H9 (cell line): ENCODE measurements at regions not wholly inside any gene's neighbourhood (a gene's known extent, or its start where the extent isn't known, plus 50 kb on each side); places are given as distances from the start of the nearest gene placed in this dataset.

Source experiments
- DNase-seq: peaks from one replicate; pipeline ENCODE4 v3.0.0-alpha.2; 2017
- H2AFZ ChIP-seq: one replicate; pipeline ENCODE4 v1.6.1; 2013; ENCODE audit warnings: mild to moderate bottlenecking, low read length, control low read depth, moderate library complexity
- H2AK5ac ChIP-seq: 2 replicates; pipeline ENCODE4 v1.6.1; 2013; ENCODE audit warnings: low read length, control low read depth, mixed read lengths; ENCODE audit not compliant: insufficient read length
- H2BK120ac ChIP-seq: one replicate; pipeline ENCODE4 v1.6.1; 2013; ENCODE audit warnings: low read depth, mild to moderate bottlenecking, low read length, control low read depth, inconsistent platforms; ENCODE audit not compliant: poor library complexity, severe bottlenecking
- H2BK12ac ChIP-seq: 2 replicates; pipeline ENCODE4 v1.6.1; 2013; ENCODE audit warnings: low read length, control low read depth, mixed read lengths, low read depth; ENCODE audit not compliant: insufficient read length
- H2BK15ac ChIP-seq: 2 replicates; pipeline ENCODE4 v1.6.1; 2013; ENCODE audit warnings: low read depth, low read length, control low read depth
- H2BK20ac ChIP-seq: one replicate; pipeline ENCODE4 v1.6.1; 2013; ENCODE audit warnings: low read depth, mild to moderate bottlenecking, low read length, control low read depth, inconsistent platforms; ENCODE audit not compliant: poor library complexity, severe bottlenecking
- H2BK5ac ChIP-seq: 2 replicates; pipeline ENCODE4 v1.6.1; 2013; ENCODE audit warnings: low read length, control low read depth, mixed read lengths; ENCODE audit not compliant: insufficient read length
- H3K14ac ChIP-seq: 2 replicates; pipeline ENCODE4 v1.6.1; 2013; ENCODE audit warnings: low read length, control low read depth; ENCODE audit not compliant: insufficient read depth
- H3K18ac ChIP-seq: 2 replicates; pipeline ENCODE4 v1.6.1; 2013; ENCODE audit warnings: low read depth, mild to moderate bottlenecking, mixed read lengths, low read length, control low read depth; ENCODE audit not compliant: insufficient read length
- H3K23ac ChIP-seq: 2 replicates; pipeline ENCODE4 v1.6.1; 2013; ENCODE audit warnings: low read length, control low read depth, mixed read lengths, low read depth; ENCODE audit not compliant: insufficient read length
- H3K23me2 ChIP-seq: 2 replicates; pipeline ENCODE4 v1.6.1; 2013; ENCODE audit warnings: low read depth, mild to moderate bottlenecking, mixed read lengths, low read length, control low read depth; ENCODE audit not compliant: insufficient read length, poor library complexity, severe bottlenecking
- H3K27ac ChIP-seq: 2 replicates; pipeline ENCODE4 v1.5.1; 2013; ENCODE audit warnings: low read length, control low read depth, mixed read lengths, low read depth; ENCODE audit not compliant: insufficient read length
- H3K27me3 ChIP-seq: 2 replicates; pipeline ENCODE4 v1.6.1; 2013; ENCODE audit warnings: low read length, control low read depth, inconsistent platforms; ENCODE audit not compliant: insufficient read depth
- H3K4ac ChIP-seq: 2 replicates; pipeline ENCODE4 v1.6.1; 2013; ENCODE audit warnings: low read depth, mild to moderate bottlenecking, control low read depth, inconsistent platforms, low read length, moderate library complexity
- H3K4me1 ChIP-seq: 2 replicates; pipeline ENCODE4 v1.6.1; 2013; ENCODE audit warnings: low read length, control low read depth, inconsistent platforms; ENCODE audit not compliant: insufficient read depth
- H3K4me2 ChIP-seq: 2 replicates; pipeline ENCODE4 v1.6.1; 2013; ENCODE audit warnings: low read length, control low read depth, mixed read lengths; ENCODE audit not compliant: insufficient read length, insufficient read depth
- H3K56ac ChIP-seq: 2 replicates; pipeline ENCODE4 v1.6.1; 2013; ENCODE audit warnings: low read depth, mild to moderate bottlenecking, mixed read lengths, low read length, control low read depth; ENCODE audit not compliant: insufficient read length
- H3K79me1 ChIP-seq: 2 replicates; pipeline ENCODE4 v1.6.1; 2013; ENCODE audit warnings: low read depth, mild to moderate bottlenecking, moderate library complexity, low read length, control low read depth, inconsistent platforms; ENCODE audit not compliant: insufficient read depth, poor library complexity, severe bottlenecking
- H3K79me2 ChIP-seq: 2 replicates; pipeline ENCODE4 v1.6.1; 2013; ENCODE audit warnings: low read length, control low read depth, inconsistent platforms; ENCODE audit not compliant: insufficient read depth
- H3K9ac ChIP-seq: 2 replicates; pipeline ENCODE4 v1.6.1; 2013; ENCODE audit warnings: low read length, control low read depth, mixed read lengths; ENCODE audit not compliant: insufficient read length; ENCODE audit errors: extremely low read depth
- H3K9me3 ChIP-seq: one replicate; pipeline ENCODE4 v1.6.1; 2013; ENCODE audit warnings: low read depth, low read length, inconsistent platforms; ENCODE audit not compliant: control insufficient read depth
- H3T11ph ChIP-seq: one replicate; pipeline ENCODE4 v1.6.1; 2013; ENCODE audit warnings: mild to moderate bottlenecking, low read length, control low read depth, inconsistent platforms
- H4K20me1 ChIP-seq: one replicate; pipeline ENCODE4 v1.6.1; 2013; ENCODE audit not compliant: control insufficient read depth, insufficient read length, insufficient read depth
- H4K5ac ChIP-seq: 2 replicates; pipeline ENCODE4 v1.6.1; 2013; ENCODE audit warnings: low read depth, mild to moderate bottlenecking, mixed read lengths, low read length, control low read depth; ENCODE audit not compliant: insufficient read length
- H4K8ac ChIP-seq: replicated peaks from 2 replicates; pipeline ENCODE4 v1.6.1; 2013; ENCODE audit warnings: low read length, control low read depth, mixed read lengths, low read depth; ENCODE audit not compliant: insufficient read length
- H4K91ac ChIP-seq: 2 replicates; pipeline ENCODE4 v1.6.1; 2013; ENCODE audit warnings: low read depth, mild to moderate bottlenecking, moderate library complexity, mixed read lengths, low read length, control low read depth; ENCODE audit not compliant: insufficient read length
- H3K27ac Mint-ChIP-seq, 3 experiments: 2 replicates in 2 of 3; 3 replicates in 1 of 3; pipeline ENCODE4 v1.8.0; 2020 to 2021; ENCODE audit warnings: mixed read lengths in 3 of 3, mild to moderate bottlenecking in 1 of 3, moderate library complexity in 1 of 3
- H3K27me3 Mint-ChIP-seq: 2 replicates; pipeline ENCODE4 v1.8.0; 2021; ENCODE audit warnings: low read depth, mild to moderate bottlenecking, moderate library complexity, mixed read lengths
- H3K36me3 Mint-ChIP-seq, 3 experiments: 2 replicates in 2 of 3; 3 replicates in 1 of 3; pipeline ENCODE4 v1.8.0; 2020 to 2021; ENCODE audit warnings: low read depth in 3 of 3, mixed read lengths in 3 of 3; ENCODE audit not compliant: insufficient read depth in 1 of 3
- H3K4me1 Mint-ChIP-seq, 2 experiments: 2 replicates each; pipeline ENCODE4 v1.8.0; 2020; ENCODE audit warnings: mixed read lengths in 2 of 2
- H3K4me3 Mint-ChIP-seq, 2 experiments: 2 replicates in 1 of 2; 3 replicates in 1 of 2; pipeline ENCODE4 v1.8.0; 2020 to 2021; ENCODE audit warnings: mild to moderate bottlenecking in 2 of 2, mixed read lengths in 2 of 2, moderate library complexity in 1 of 2
- H3K9me3 Mint-ChIP-seq, 2 experiments: 2 replicates in 1 of 2; 3 replicates in 1 of 2; pipeline ENCODE4 v1.8.0; 2020; ENCODE audit warnings: mild to moderate bottlenecking in 2 of 2, mixed read lengths in 2 of 2, moderate library complexity in 1 of 2
- WGBS: extraction: QIAGEN DNeasy Blood & Tissue Kit; methylation state at CpG from one replicate; pipeline ENCODE4 v1.1.7; 2013; ENCODE audit warnings: missing lambda C conversion rate, low lambda C conversion rate, mixed read lengths; ENCODE audit not compliant: insufficient read length; ENCODE audit errors: extremely low coverage; 5-methylcytosine and 5-hydroxymethylcytosine counted together
- TF ChIP-seq, protein P1 (sequence below): fragments of 200-600 bp; sonication (generic); conservative IDR thresholded peaks from 3 replicates; pipeline ENCODE4 v1.8.0; 2021; ENCODE audit warnings: antibody characterized with exemption, mild to moderate bottlenecking

DNA sequence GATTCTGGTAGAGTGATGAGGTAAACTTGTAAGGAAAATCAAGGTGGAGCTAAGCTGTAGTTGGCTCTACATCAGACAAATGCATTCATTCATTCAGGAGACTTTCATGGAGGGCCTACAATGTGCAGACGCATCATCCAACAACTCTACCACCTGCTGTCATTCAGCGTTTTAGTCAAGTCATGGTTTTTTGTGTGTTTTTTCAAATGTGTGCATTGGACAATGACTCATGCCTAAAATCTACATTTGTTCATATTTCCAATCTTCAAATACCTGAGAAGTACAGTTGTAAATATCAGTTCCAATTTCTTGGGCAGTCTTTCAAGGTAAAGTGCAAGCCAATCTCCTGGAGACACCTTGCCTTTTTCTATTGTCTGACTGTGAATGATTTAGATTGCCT, 108.0 kb upstream of the LGALSL start:
- Histone ChIP-seq H3K9me3 (no peaks in the 10 kb centered on the region), H4K20me1 (no peaks in the 10 kb centered on the region), H2BK120ac (no peak overlapping the region), H2AK5ac (no peak overlapping the region), H2BK20ac (no peak overlapping the region), H3K27ac (no peak overlapping the region), H3K23me2 (no peaks in the 10 kb centered on the region), H3K79me1 (no peaks in the 10 kb centered on the region), H2BK5ac (no peak overlapping the region), H3K9ac (no peak overlapping the region), H2BK12ac (no peak overlapping the region), H3K79me2 (no peaks in the 10 kb centered on the region), H3K27me3 (no peaks in the 10 kb centered on the region), H4K5ac (no peak overlapping the region), H3K18ac (no peak overlapping the region), H2AFZ (no peak overlapping the region), H3K4me1 (no peaks in the 10 kb centered on the region), H4K8ac (no peak overlapping the region), H4K91ac (no peak overlapping the region), H3K14ac (no peak overlapping the region), H2BK15ac (no peak overlapping the region), H3K23ac (no peak overlapping the region), H3K4ac (no peak overlapping the region), H3K4me2 (no peak overlapping the region), H3T11ph (no peak overlapping the region), H3K56ac (no peak overlapping the region)
- Mint-ChIP-seq H3K27me3 (no peaks in the 10 kb centered on the region), H3K4me3 (no peak overlapping the region), H3K27ac (no peak overlapping the region; a peak in 1 of 7 replicates), H3K9me3 (no peaks in the 10 kb centered on the region), H3K4me1 (peaks cover 7 to 14% of the 10 kb centered on the region in 2 experiments), H3K36me3 (no peaks in the 10 kb centered on the region)
- no peak for DNase-seq
- TF ChIP-seq, protein P1, sequence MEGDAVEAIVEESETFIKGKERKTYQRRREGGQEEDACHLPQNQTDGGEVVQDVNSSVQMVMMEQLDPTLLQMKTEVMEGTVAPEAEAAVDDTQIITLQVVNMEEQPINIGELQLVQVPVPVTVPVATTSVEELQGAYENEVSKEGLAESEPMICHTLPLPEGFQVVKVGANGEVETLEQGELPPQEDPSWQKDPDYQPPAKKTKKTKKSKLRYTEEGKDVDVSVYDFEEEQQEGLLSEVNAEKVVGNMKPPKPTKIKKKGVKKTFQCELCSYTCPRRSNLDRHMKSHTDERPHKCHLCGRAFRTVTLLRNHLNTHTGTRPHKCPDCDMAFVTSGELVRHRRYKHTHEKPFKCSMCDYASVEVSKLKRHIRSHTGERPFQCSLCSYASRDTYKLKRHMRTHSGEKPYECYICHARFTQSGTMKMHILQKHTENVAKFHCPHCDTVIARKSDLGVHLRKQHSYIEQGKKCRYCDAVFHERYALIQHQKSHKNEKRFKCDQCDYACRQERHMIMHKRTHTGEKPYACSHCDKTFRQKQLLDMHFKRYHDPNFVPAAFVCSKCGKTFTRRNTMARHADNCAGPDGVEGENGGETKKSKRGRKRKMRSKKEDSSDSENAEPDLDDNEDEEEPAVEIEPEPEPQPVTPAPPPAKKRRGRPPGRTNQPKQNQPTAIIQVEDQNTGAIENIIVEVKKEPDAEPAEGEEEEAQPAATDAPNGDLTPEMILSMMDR, result no peak
- WGBS, result no CpG with 5 or more reads among the region's 2 CpGs
